CD4-positive, alpha-beta T cell (primary cell): ENCODE measurements at regions not wholly inside any gene's neighbourhood (a gene's known extent, or its start where the extent isn't known, plus 50 kb on each side); places are given as distances from the start of the nearest gene placed in this dataset.

Source experiments
- ATAC-seq: fragments of 200-7000 bp; cut with Tn5 transposase; one replicate; pipeline ENCODE4 v1.10.0; 2022; ENCODE audit warnings: mild to moderate bottlenecking; ENCODE audit not compliant: poor library complexity
- CTCF ChIA-PET: fragments of 350-600 bp; sonication (Branson Sonifier 250); formaldehyde crosslinking; loops from one replicate; lab custom pipeline; 2021; ENCODE audit warnings: antibody characterized with exemption, inconsistent platforms; lab: Charles Lee
- POLR2A ChIA-PET: fragments of 350-600 bp; sonication (Branson Sonifier 250); formaldehyde crosslinking; loops from one replicate; lab custom pipeline; 2021; ENCODE audit warnings: antibody characterized with exemption, inconsistent platforms; lab: Charles Lee
- DNase-seq, 14 experiments: peaks; one replicate each; pipeline ENCODE4 v3.0.0-alpha.2; 2013 to 2020; ENCODE audit warnings: mixed read lengths in 2 of 14
- H3K27ac ChIP-seq, 2 donors: one replicate each; pipeline versions ENCODE4 v1.5.1 to v1.7.0; 2013; ENCODE audit warnings: low read length in 2 of 2, low read depth in 1 of 2, mild to moderate bottlenecking in 1 of 2
- H3K27me3 ChIP-seq, 2 experiments: 1 replicate in 1 of 2; 2 replicates in 1 of 2; pipeline versions ENCODE4 v1.6.1 to v1.7.0; 2013; ENCODE audit warnings: low read length in 2 of 2, control low read depth in 1 of 2, mild to moderate bottlenecking in 1 of 2, moderate library complexity in 1 of 2; ENCODE audit not compliant: insufficient read depth in 2 of 2, control insufficient read depth in 1 of 2
- H3K36me3 ChIP-seq: one replicate; pipeline ENCODE4 v1.6.1; 2013; ENCODE audit warnings: low read length, control low read depth; ENCODE audit not compliant: insufficient read depth
- H3K4me1 ChIP-seq: one replicate; pipeline ENCODE4 v1.6.1; 2013; ENCODE audit warnings: low read length, control low read depth; ENCODE audit not compliant: insufficient read depth
- H3K4me3 ChIP-seq: one replicate; pipeline ENCODE4 v1.5.1; 2013; ENCODE audit warnings: mild to moderate bottlenecking, low read length, moderate library complexity
- H3K9me3 ChIP-seq, 2 experiments: 1 replicate in 1 of 2; 2 replicates in 1 of 2; pipeline versions ENCODE4 v1.6.1 to v1.7.0; 2013; ENCODE audit warnings: low read length in 2 of 2, mild to moderate bottlenecking in 2 of 2, control low read depth in 1 of 2, moderate library complexity in 1 of 2; ENCODE audit not compliant: control insufficient read depth in 1 of 2, insufficient read depth in 1 of 2
- H3K27ac Mint-ChIP-seq: one replicate; pipeline ENCODE4 v1.8.0; 2020; ENCODE audit warnings: mixed read lengths
- H3K27me3 Mint-ChIP-seq: one replicate; pipeline ENCODE4 v1.8.0; 2021; ENCODE audit warnings: mixed read lengths
- H3K36me3 Mint-ChIP-seq: one replicate; pipeline ENCODE4 v1.8.0; 2021; ENCODE audit warnings: low read depth, mixed read lengths
- H3K4me1 Mint-ChIP-seq: one replicate; pipeline ENCODE4 v1.8.0; 2021; ENCODE audit warnings: low read depth, mixed read lengths
- H3K4me3 Mint-ChIP-seq: one replicate; pipeline ENCODE4 v1.8.0; 2020; ENCODE audit warnings: mild to moderate bottlenecking, mixed read lengths
- H3K9me3 Mint-ChIP-seq: one replicate; pipeline ENCODE4 v1.8.0; 2020; ENCODE audit warnings: mixed read lengths
- CTCF ChIP-seq: fragments of 200-600 bp; IDR thresholded peaks from one replicate; pipeline ENCODE4 v1.8.0; 2022; ENCODE audit warnings: antibody characterized with exemption, mild to moderate bottlenecking
- intact Hi-C, 2 experiments: fragments of 100-400 bp; cut with DNase I in 1 of 2; cut with micrococcal nuclease in 1 of 2; formaldehyde crosslinking; loops; one replicate each; pipeline versions ENCODE4 v1.15.1 to v1.9.0; 2023 to 2025; cut with DNase I, micrococcal nuclease

DNA sequence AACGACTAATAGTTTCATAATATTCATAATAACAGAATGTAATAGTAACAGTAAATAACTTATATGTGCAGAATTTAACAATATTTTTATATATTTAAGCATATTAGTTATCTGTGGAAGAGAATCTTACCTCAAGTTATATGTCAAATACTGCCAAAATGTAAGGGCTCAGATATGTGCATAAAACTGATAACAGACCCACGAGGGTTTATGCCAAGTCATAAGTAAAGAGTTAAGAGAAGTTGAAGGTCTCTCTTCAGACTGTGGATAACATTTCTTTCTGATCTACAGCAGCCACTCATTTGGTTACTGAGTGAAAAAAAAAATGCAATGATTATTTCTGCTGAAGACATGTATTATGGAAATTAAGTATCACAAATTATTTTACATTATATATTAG is 1167.8 kb upstream of the NCAM2 start:
- H3K4me1 ChIP-seq, result no peaks in the 10 kb centered on the region
- H3K27me3 ChIP-seq, result no peaks in the 10 kb centered on the region
- H3K9me3 Mint-ChIP-seq, result peaks cover 5% of the 10 kb centered on the region
- TF ChIP-seq CTCF, result no peak
- no peaks in the 10 kb centered on the region for H3K27me3 Mint-ChIP-seq
- no peaks in the 10 kb centered on the region for H3K36me3 Mint-ChIP-seq
- no peaks in the 10 kb centered on the region for H3K36me3 ChIP-seq
- H3K4me3 ChIP-seq, result no peak overlapping the region
- H3K27ac Mint-ChIP-seq, result no peak overlapping the region
- no peak overlapping the region for H3K27ac ChIP-seq
- peaks cover 3 to 5% of the 10 kb centered on the region in 2 experiments for H3K9me3 ChIP-seq
- H3K4me3 Mint-ChIP-seq, result no peak overlapping the region
- H3K4me1 Mint-ChIP-seq, result no peaks in the 10 kb centered on the region
- DNase-seq, result no peak
- CTCF ChIA-PET, result no interaction called here
- POLR2A ChIA-PET, result no interaction called here
- ATAC-seq, result no peak
- intact Hi-C loops, result no loop called here

- H3K36me3 ChIP-seq, result no peaks in the 10 kb centered on the region
- no peaks in the 10 kb centered on the region for H3K27me3 ChIP-seq
- Mint-ChIP-seq H3K4me3 (no peak overlapping the region), H3K27me3 (no peaks in the 10 kb centered on the region), H3K27ac (no peak overlapping the region), H3K9me3 (no peaks in the 10 kb centered on the region), H3K36me3 (no peaks in the 10 kb centered on the region), H3K4me1 (no peaks in the 10 kb centered on the region)
- ChIA-PET POLR2A (no interaction called here), CTCF (no interaction called here)
- H3K4me3 ChIP-seq, result no peak overlapping the region
- peaks cover 3 to 4% of the 10 kb centered on the region in 2 experiments for H3K9me3 ChIP-seq
- intact Hi-C loops, result no loop called here
- H3K4me1 ChIP-seq, result no peaks in the 10 kb centered on the region
- ATAC-seq, result no peak
- DNase-seq, result no peak
- TF ChIP-seq CTCF, result no peak
- H3K27ac ChIP-seq, result no peak overlapping the region
Measured at GRCh38 chr21:19832551-19832950, 1165.7 kb upstream of the NCAM2 start.

GRCh38 chr21:19833082-19833481 is 1165.1 kb upstream of the NCAM2 start:
- ATAC-seq (no peak), DNase-seq (no peak)
- H3K4me1 ChIP-seq, result no peaks in the 10 kb centered on the region
- no peaks in the 10 kb centered on the region for H3K36me3 ChIP-seq
- peaks cover 3 to 4% of the 10 kb centered on the region in 2 experiments for H3K9me3 ChIP-seq
- no peaks in the 10 kb centered on the region for H3K27me3 ChIP-seq
- CTCF ChIA-PET, result no interaction called here
- H3K9me3 Mint-ChIP-seq, result no peaks in the 10 kb centered on the region
- no peak overlapping the region for H3K4me3 ChIP-seq
- no peak overlapping the region for H3K4me3 Mint-ChIP-seq
- intact Hi-C loops, result no loop called here
- TF ChIP-seq CTCF, result no peak
- H3K27ac Mint-ChIP-seq, result no peak overlapping the region
- H3K4me1 Mint-ChIP-seq, result no peaks in the 10 kb centered on the region
- H3K36me3 Mint-ChIP-seq, result no peaks in the 10 kb centered on the region
- no peak overlapping the region for H3K27ac ChIP-seq
- POLR2A ChIA-PET, result no interaction called here
- H3K27me3 Mint-ChIP-seq, result no peaks in the 10 kb centered on the region
